ENCODE measurements at regions not wholly inside any gene's neighbourhood (a gene's known extent, or its start where the extent isn't known, plus 50 kb on each side); places are given as distances from the start of the nearest gene placed in this dataset.
"Not testable (repeated sequence)": the region's sequence is repeated elsewhere in the genome, so short reads cannot be mapped to it uniquely, and the experiment has no call there.

- intact Hi-C loops (cut with DNase I; ENCODE audit: low total_unique reads), result no loop called here
- peaks cover 6 to 32% (median 24%) of the 10 kb centered on the region in 8 donors for H3K9me3 ChIP-seq
- TF ChIP-seq CTCF (IDR thresholded peaks at IDR 0.05 in 8 of 11, conservative IDR thresholded peaks at IDR 0.05 in 3 of 11) (no peak), POLR2AphosphoS5 (IDR thresholded peaks at IDR 0.05) (no peak), POLR2A (IDR thresholded peaks at IDR 0.05) (no peak)
- no peak overlapping the region for H3K27ac ChIP-seq
- no peak for DNase-seq
- no peaks in the 10 kb centered on the region for H3K36me3 ChIP-seq
- peaks cover 0 to 16% (median 0%) of the 10 kb centered on the region in 7 donors for H3K27me3 ChIP-seq (replicated peaks in 1 of 7)
- WGBS, 5 donors, result 65 to 88% (median 69%) methylated on average over 3 to 6 of the region's 6 CpGs
- H3K4me3 ChIP-seq, result no peak overlapping the region
- H3K4me1 ChIP-seq, result no peaks in the 10 kb centered on the region
Measured at GRCh38 chrX:85808217-85808616, 239.1 kb downstream of the CHM start.

- intact Hi-C loops (cut with DNase I; ENCODE audit: low total_unique reads), result not testable (repeated sequence)
Measured at GRCh38 chrX:85772391-85772790, 275.0 kb downstream of the CHM start.

GRCh38 chrX:85765651-85766050, 281.7 kb downstream of the CHM start:
- WGBS, 5 donors, result 54 to 73% (median 65%) methylated on average over 2 to 3 of the region's 3 CpGs
- no peak for DNase-seq
- TF ChIP-seq POLR2A (IDR thresholded peaks at IDR 0.05), result no peak
- no peak for TF ChIP-seq CTCF (IDR thresholded peaks at IDR 0.05 in 8 of 11, conservative IDR thresholded peaks at IDR 0.05 in 3 of 11)
- no peak for TF ChIP-seq POLR2AphosphoS5 (IDR thresholded peaks at IDR 0.05)
- intact Hi-C loops (cut with DNase I; ENCODE audit: low total_unique reads), result no loop called here
- no peak overlapping the region for H3K4me3 ChIP-seq
- H3K9me3 ChIP-seq, result no peaks in the 10 kb centered on the region
- no peak overlapping the region for H3K27ac ChIP-seq
- no peaks in the 10 kb centered on the region for H3K27me3 ChIP-seq (replicated peaks in 1 of 7)
- H3K4me1 ChIP-seq, result no peaks in the 10 kb centered on the region
- H3K36me3 ChIP-seq, result no peaks in the 10 kb centered on the region

More at GRCh38 chrX:85772391-85772790, 275.0 kb downstream of the CHM start:
- not testable (repeated sequence) for H3K27me3 ChIP-seq (replicated peaks in 1 of 7); H3K4me3 ChIP-seq; H3K27ac ChIP-seq; H3K4me1 ChIP-seq; H3K36me3 ChIP-seq; DNase-seq
- peaks cover 0 to 11% (median 0%) of the 10 kb centered on the region in 8 donors for H3K9me3 ChIP-seq
- WGBS, 5 donors, result 78 to 100% (median 82%) methylated on average over 3 to 8 of the region's 8 CpGs

DNA sequence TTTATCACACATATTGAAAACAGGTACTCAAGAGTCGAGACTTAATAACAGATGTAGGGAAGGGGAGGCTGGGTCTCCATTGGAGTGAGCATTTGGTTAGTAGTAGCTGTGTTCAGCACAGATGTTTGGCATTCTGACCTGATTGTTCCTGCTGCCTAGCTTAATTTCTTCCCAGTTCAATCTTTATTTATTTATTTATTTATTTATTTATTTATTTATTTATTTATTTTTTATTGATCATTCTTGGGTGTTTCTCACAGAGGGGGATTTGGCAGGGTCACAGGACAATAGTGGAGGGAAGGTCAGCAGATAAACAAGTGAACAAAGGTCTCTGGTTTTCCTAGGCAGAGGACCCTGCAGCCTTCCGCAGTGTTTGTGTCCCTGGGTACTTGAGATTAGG, 324.3 kb downstream of the CHM start:
- intact Hi-C loops (cut with DNase I; ENCODE audit: low total_unique reads), result loop anchor here (10.0 kb wide), 1 partner anchor 58 kb away; no protein-coding TSS in a partner anchor
- not testable (repeated sequence) for H3K4me3 ChIP-seq; H3K27me3 ChIP-seq (replicated peaks in 1 of 7); H3K27ac ChIP-seq; H3K4me1 ChIP-seq; DNase-seq; H3K36me3 ChIP-seq
- WGBS, 5 donors, result 80 to 88% (median 83%) methylated on average over 1 of the region's 2 CpGs; no CpG with 5 or more reads in 1 of the 5 donors
- H3K9me3 ChIP-seq, result peaks cover 0 to 22% (median 8%) of the 10 kb centered on the region in 8 donors

GRCh38 chrX:85703233-85703632, 323.8 kb upstream of the POF1B start:
- H3K27me3 ChIP-seq (replicated peaks in 1 of 7); H3K36me3 ChIP-seq; DNase-seq; intact Hi-C loops (cut with DNase I; ENCODE audit: low total_unique reads); H3K4me1 ChIP-seq; H3K27ac ChIP-seq; H3K4me3 ChIP-seq: not testable (repeated sequence)
- H3K9me3 ChIP-seq, result peaks cover 0 to 19% (median 0%) of the 10 kb centered on the region in 8 donors
- 55 to 94% (median 92%) methylated on average over 1 of the region's 1 CpG for WGBS, 5 donors

DNA sequence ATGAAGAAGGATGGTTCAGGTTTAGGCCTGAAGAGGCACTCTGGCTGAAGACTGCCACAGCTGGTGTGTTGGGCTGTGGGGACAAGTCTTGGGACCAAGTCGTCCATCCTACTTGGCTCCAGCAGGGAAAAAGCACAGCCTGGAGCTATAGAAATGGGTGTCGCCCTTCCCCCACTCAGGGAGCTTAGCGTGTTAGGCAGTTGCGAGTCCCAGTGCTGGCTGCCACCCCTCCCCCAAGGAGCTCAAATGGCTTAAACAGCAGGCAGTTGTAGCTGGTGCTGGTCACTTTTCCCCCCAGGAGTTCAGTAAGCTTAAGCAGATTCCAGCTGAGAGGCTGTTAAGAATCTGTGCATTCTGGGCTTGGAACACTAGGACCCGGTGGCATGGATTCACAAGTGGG, 319.5 kb upstream of the POF1B start:
- no peaks in the 10 kb centered on the region for H3K36me3 ChIP-seq
- DNase-seq, result peak; percentile 44
- H3K27me3 ChIP-seq (replicated peaks in 1 of 7), result no peaks in the 10 kb centered on the region
- no peak overlapping the region for H3K4me3 ChIP-seq
- H3K9me3 ChIP-seq, result peaks cover 0 to 19% (median 0%) of the 10 kb centered on the region in 8 donors
- H3K4me1 ChIP-seq, result no peaks in the 10 kb centered on the region
- no peak for TF ChIP-seq CTCF (IDR thresholded peaks at IDR 0.05 in 8 of 11, conservative IDR thresholded peaks at IDR 0.05 in 3 of 11)
- TF ChIP-seq POLR2A (IDR thresholded peaks at IDR 0.05), result no peak
- H3K27ac ChIP-seq, result no peak overlapping the region
- intact Hi-C loops (cut with DNase I; ENCODE audit: low total_unique reads), result no loop called here
- 60 to 89% (median 70%) methylated on average over 2 to 5 of the region's 5 CpGs for WGBS, 5 donors

Data from spleen (tissue), 11 donors.